ENCODE measurements at regions not wholly inside any gene's neighbourhood (a gene's known extent, or its start where the extent isn't known, plus 50 kb on each side); places are given as distances from the start of the nearest gene placed in this dataset.
"Not testable (repeated sequence)": the region's sequence is repeated elsewhere in the genome, so short reads cannot be mapped to it uniquely, and the experiment has no call there.

- DNase-seq (ENCODE audit: low spot score): no peak
Measured at GRCh38 chr3:152581951-152582350, 253.0 kb upstream of the P2RY1 start.

- DNase-seq (ENCODE audit: low spot score): no peak
Measured at GRCh38 chr3:152583963-152584362, 251.0 kb upstream of the P2RY1 start.

GRCh38 chr3:152586974-152587373 is 248.0 kb upstream of the P2RY1 start:
- no peak for DNase-seq (ENCODE audit: low spot score)

- no peak for DNase-seq (ENCODE audit: low spot score)
Measured at GRCh38 chr3:152587861-152588260, 247.1 kb upstream of the P2RY1 start.

GRCh38 chr3:152589644-152590043 is 245.3 kb upstream of the P2RY1 start:
- no peak for DNase-seq (ENCODE audit: low spot score)

- no peak for DNase-seq (ENCODE audit: low spot score)
Measured at GRCh38 chr3:152591515-152591914, 243.4 kb upstream of the P2RY1 start.

- DNase-seq (ENCODE audit: low spot score): no peak
Measured at GRCh38 chr3:152593242-152593641, 241.7 kb upstream of the P2RY1 start.

- DNase-seq (ENCODE audit: low spot score): peak; percentile 75
Measured at GRCh38 chr3:152595975-152596821, 238.7 kb upstream of the P2RY1 start.

GRCh38 chr3:152596832-152597231 is 238.1 kb upstream of the P2RY1 start:
- DNase-seq (ENCODE audit: low spot score): not testable (repeated sequence)

- DNase-seq (ENCODE audit: low spot score): no peak
Measured at GRCh38 chr3:152606146-152606545, 228.8 kb upstream of the P2RY1 start.

GRCh38 chr3:152607179-152607578 is 227.8 kb upstream of the P2RY1 start:
- DNase-seq (ENCODE audit: low spot score): no peak

GRCh38 chr3:152608696-152609594 is 226.0 kb upstream of the P2RY1 start:
- no peak for DNase-seq (ENCODE audit: low spot score)

- DNase-seq (ENCODE audit: low spot score): no peak
Measured at GRCh38 chr3:152609891-152610290, 225.0 kb upstream of the P2RY1 start.

- DNase-seq (ENCODE audit: low spot score): no peak
Measured at GRCh38 chr3:152610622-152611021, 224.3 kb upstream of the P2RY1 start.

GRCh38 chr3:152611905-152612304 is 223.0 kb upstream of the P2RY1 start:
- no peak for DNase-seq (ENCODE audit: low spot score)

- no peak for DNase-seq (ENCODE audit: low spot score)
Measured at GRCh38 chr3:152613851-152614250, 221.1 kb upstream of the P2RY1 start.

GRCh38 chr3:152615681-152616080 is 219.2 kb upstream of the P2RY1 start:
- DNase-seq (ENCODE audit: low spot score): no peak

- DNase-seq (ENCODE audit: low spot score): no peak
Measured at GRCh38 chr3:152617609-152618008, 217.3 kb upstream of the P2RY1 start.

- no peak for DNase-seq (ENCODE audit: low spot score)
Measured at GRCh38 chr3:152618529-152618928, 216.4 kb upstream of the P2RY1 start.

- DNase-seq (ENCODE audit: low spot score): no peak
Measured at GRCh38 chr3:152619691-152620090, 215.2 kb upstream of the P2RY1 start.

GRCh38 chr3:152620395-152620794 is 214.5 kb upstream of the P2RY1 start:
- DNase-seq (ENCODE audit: low spot score): no peak

GRCh38 chr3:152621006-152621868 is 213.7 kb upstream of the P2RY1 start:
- DNase-seq (ENCODE audit: low spot score): no peak

Measured in AG08395 (cell line).